A673 (cell line): ENCODE measurements at regions not wholly inside any gene's neighbourhood (a gene's known extent, or its start where the extent isn't known, plus 50 kb on each side); places are given as distances from the start of the nearest gene placed in this dataset.
A peak's percentile ranks its signal among the peaks of the same experiment; 100 is the strongest.

ENCODE experiments used
- BruUV-seq: library from RNA; stranded (reverse); fragments of 400-500 nt; replicated peaks from 2 replicates; lab custom pipeline; 2021; lab: Mats Ljungman, UMichigan
- CTCF ChIA-PET: fragments of 300-600 bp; sonication (Branson Sonifier 250); formaldehyde crosslinking; loops from one replicate; lab custom pipeline; 2022; ENCODE audit warnings: antibody characterized with exemption; lab: Charles Lee
- POLR2A ChIA-PET: fragments of 300-600 bp; sonication (Branson Sonifier 250); formaldehyde crosslinking; loops from one replicate; lab custom pipeline; 2022; ENCODE audit warnings: antibody characterized with exemption; ENCODE audit not compliant: low non-redundant PET; lab: Charles Lee
- DNase-seq: peaks from one replicate; pipeline ENCODE4 v3.0.0-alpha.2; 2015; ENCODE audit warnings: low spot score
- H3K27ac ChIP-seq: fragments of 200-600 bp; sonication (generic); 2 replicates; pipeline ENCODE4 v1.5.1; 2016; ENCODE audit warnings: mixed run types, low read depth, mild to moderate bottlenecking, mixed read lengths, antibody characterized with exemption, low read length; ENCODE audit not compliant: poor library complexity, severe bottlenecking
- H3K27me3 ChIP-seq: fragments of 200-600 bp; sonication (generic); replicated peaks from 2 replicates; pipeline ENCODE4 v1.6.1; 2017; ENCODE audit warnings: mixed run types, low read depth, mild to moderate bottlenecking, mixed read lengths, antibody characterized with exemption, low read length; ENCODE audit not compliant: insufficient read depth, poor library complexity
- H3K36me3 ChIP-seq: fragments of 200-600 bp; sonication (generic); 2 replicates; pipeline ENCODE4 v1.6.1; 2016; ENCODE audit warnings: mixed run types, mild to moderate bottlenecking, mixed read lengths, antibody characterized with exemption, low read length; ENCODE audit not compliant: insufficient read depth, poor library complexity, severe bottlenecking
- H3K4me1 ChIP-seq: fragments of 200-600 bp; sonication (generic); 2 replicates; pipeline ENCODE4 v1.6.1; 2017; ENCODE audit warnings: mixed run types, mild to moderate bottlenecking, mixed read lengths, antibody characterized with exemption, low read length; ENCODE audit not compliant: insufficient read depth, poor library complexity, severe bottlenecking
- H3K4me3 ChIP-seq: fragments of 200-600 bp; sonication (generic); 2 replicates; pipeline ENCODE4 v1.5.1; 2016; ENCODE audit warnings: low read depth, mixed run types, mild to moderate bottlenecking, mixed read lengths, low read length; ENCODE audit not compliant: poor library complexity, severe bottlenecking
- H3K9me3 ChIP-seq: fragments of 200-600 bp; sonication (generic); 2 replicates; pipeline ENCODE4 v1.6.1; 2016; ENCODE audit warnings: mixed run types, low read depth, mild to moderate bottlenecking, mixed read lengths, antibody characterized with exemption, low read length; ENCODE audit not compliant: poor library complexity, severe bottlenecking
- CTCF ChIP-seq: fragments of 300-800, 200-600 bp; sonication (generic); conservative IDR thresholded peaks from 2 replicates; pipeline ENCODE4 v1.5.1; 2017; ENCODE audit warnings: low read depth, mild to moderate bottlenecking, antibody characterized with exemption, low read length, moderate library complexity, mixed read lengths
- EZH2 ChIP-seq: fragments of 200-600 bp; sonication (generic); IDR thresholded peaks from 2 replicates; pipeline ENCODE4 v1.6.1; 2017; ENCODE audit warnings: borderline replicate concordance, low read depth, mild to moderate bottlenecking, mixed read lengths, antibody characterized with exemption, low read length; ENCODE audit not compliant: poor library complexity, severe bottlenecking
- intact Hi-C: fragments of 100-400 bp; cut with micrococcal nuclease; formaldehyde crosslinking; loops from one replicate; pipeline ENCODE4 v1.10.0; 2022; ENCODE audit not compliant: unreplicated experiment

- POLR2A ChIA-PET: no interaction called here
- H3K36me3 ChIP-seq: no peaks in the 10 kb centered on the region
- intact Hi-C loops: no loop called here
- CTCF ChIA-PET: interaction anchor here (1.7 kb wide), 1 partner anchor 10 kb away, joined by 3 read pairs; no protein-coding TSS in a partner anchor
- DNase-seq: no peak
- peaks cover 3% of the 10 kb centered on the region for H3K4me1 ChIP-seq
- TF ChIP-seq EZH2 (no peak), CTCF (no peak)
- H3K27ac ChIP-seq: no peak overlapping the region
- BruUV-seq: no TSS peak
- no peaks in the 10 kb centered on the region for H3K9me3 ChIP-seq
- no peaks in the 10 kb centered on the region for H3K27me3 ChIP-seq
- H3K4me3 ChIP-seq: no peak overlapping the region
Measured at GRCh38 chr2:216284708-216285107, 87.6 kb downstream of the MARCHF4 start.

GRCh38 chr2:216283038-216283900 is 89.0 kb downstream of the MARCHF4 start:
- H3K4me1 ChIP-seq: peaks cover 3% of the 10 kb centered on the region
- no peaks in the 10 kb centered on the region for H3K9me3 ChIP-seq
- peak; percentile 53 for DNase-seq
- intact Hi-C loops: no loop called here
- no peaks in the 10 kb centered on the region for H3K36me3 ChIP-seq
- ChIA-PET POLR2A (no interaction called here), CTCF (interaction anchor here (0.6 to 1.7 kb wide), 3 partner anchors 11 to 24 kb away, joined by 3 to 9 read pairs (median 3); no protein-coding TSS in a partner anchor)
- BruUV-seq: no TSS peak
- no peaks in the 10 kb centered on the region for H3K27me3 ChIP-seq
- no peak for TF ChIP-seq EZH2
- peak; percentile 80 for TF ChIP-seq CTCF
- no peak overlapping the region for H3K27ac ChIP-seq
- H3K4me3 ChIP-seq: no peak overlapping the region

- H3K36me3 ChIP-seq: no peaks in the 10 kb centered on the region
- no TSS peak for BruUV-seq
- DNase-seq: peak; percentile 33
- no peaks in the 10 kb centered on the region for H3K27me3 ChIP-seq
- intact Hi-C loops: no loop called here
- H3K4me3 ChIP-seq: no peak overlapping the region
- ChIA-PET CTCF (no interaction called here), POLR2A (no interaction called here)
- no peaks in the 10 kb centered on the region for H3K9me3 ChIP-seq
- H3K4me1 ChIP-seq: no peaks in the 10 kb centered on the region
- no peak overlapping the region for H3K27ac ChIP-seq
- TF ChIP-seq EZH2: no peak
- TF ChIP-seq CTCF: no peak
Measured at GRCh38 chr2:216281876-216282275, 90.4 kb downstream of the MARCHF4 start.
